RWPE1 (cell line): ENCODE measurements at regions not wholly inside any gene's neighbourhood (a gene's known extent, or its start where the extent isn't known, plus 50 kb on each side); places are given as distances from the start of the nearest gene placed in this dataset.
"Not testable (repeated sequence)": the region's sequence is repeated elsewhere in the genome, so short reads cannot be mapped to it uniquely, and the experiment has no call there.

Source experiments
- CTCF ChIA-PET: fragments of 350-600 bp; sonication (Branson Sonifier 250); formaldehyde crosslinking; extraction: SDS; loops from one replicate; lab custom pipeline; 2021; lab: Yijun Ruan, JAX
- POLR2A ChIA-PET: fragments of 400-600 bp; formaldehyde crosslinking; extraction: SDS; loops from one replicate; lab custom pipeline; 2020; ENCODE audit warnings: antibody characterized with exemption; ENCODE audit not compliant: low non-redundant PET; lab: Yijun Ruan, JAX
- DNase-seq: peaks from one replicate; pipeline ENCODE4 v3.0.0; 2012; ENCODE audit warnings: low spot score
- H3K27ac ChIP-seq: fragments of 450-650 bp; 2 replicates; pipeline ENCODE4 v1.5.1; 2017
- TF ChIP-seq, protein P1 (sequence below): fragments of 450-650 bp; conservative IDR thresholded peaks from 2 replicates; pipeline ENCODE4 v1.5.1; 2017; ENCODE audit warnings: low read depth, mild to moderate bottlenecking

DNA sequence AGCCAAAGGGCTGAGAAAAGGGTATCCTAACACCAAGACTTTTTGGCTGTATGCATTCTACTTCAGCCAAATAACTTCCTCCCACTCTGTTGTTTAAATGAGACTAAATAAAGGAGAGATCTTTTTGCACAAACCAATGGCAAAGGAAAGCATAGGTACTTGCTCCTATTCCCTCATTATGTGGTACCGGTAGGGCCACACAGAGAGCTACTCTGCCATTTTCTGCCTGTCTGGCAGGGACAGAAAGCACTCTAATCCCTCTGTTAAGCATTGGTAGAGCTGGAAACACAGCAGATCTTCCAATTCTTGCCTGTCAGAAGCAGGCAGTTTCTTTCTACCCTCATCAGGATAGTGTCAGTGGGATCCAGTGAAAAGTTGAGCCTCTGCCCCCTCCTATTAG is 918.3 kb upstream of the TMEFF2 start:
- no peak overlapping the region for H3K27ac ChIP-seq
- TF ChIP-seq, protein P1, sequence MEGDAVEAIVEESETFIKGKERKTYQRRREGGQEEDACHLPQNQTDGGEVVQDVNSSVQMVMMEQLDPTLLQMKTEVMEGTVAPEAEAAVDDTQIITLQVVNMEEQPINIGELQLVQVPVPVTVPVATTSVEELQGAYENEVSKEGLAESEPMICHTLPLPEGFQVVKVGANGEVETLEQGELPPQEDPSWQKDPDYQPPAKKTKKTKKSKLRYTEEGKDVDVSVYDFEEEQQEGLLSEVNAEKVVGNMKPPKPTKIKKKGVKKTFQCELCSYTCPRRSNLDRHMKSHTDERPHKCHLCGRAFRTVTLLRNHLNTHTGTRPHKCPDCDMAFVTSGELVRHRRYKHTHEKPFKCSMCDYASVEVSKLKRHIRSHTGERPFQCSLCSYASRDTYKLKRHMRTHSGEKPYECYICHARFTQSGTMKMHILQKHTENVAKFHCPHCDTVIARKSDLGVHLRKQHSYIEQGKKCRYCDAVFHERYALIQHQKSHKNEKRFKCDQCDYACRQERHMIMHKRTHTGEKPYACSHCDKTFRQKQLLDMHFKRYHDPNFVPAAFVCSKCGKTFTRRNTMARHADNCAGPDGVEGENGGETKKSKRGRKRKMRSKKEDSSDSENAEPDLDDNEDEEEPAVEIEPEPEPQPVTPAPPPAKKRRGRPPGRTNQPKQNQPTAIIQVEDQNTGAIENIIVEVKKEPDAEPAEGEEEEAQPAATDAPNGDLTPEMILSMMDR: no peak
- no peak for DNase-seq
- ChIA-PET CTCF (no interaction called here), POLR2A (no interaction called here)

DNA sequence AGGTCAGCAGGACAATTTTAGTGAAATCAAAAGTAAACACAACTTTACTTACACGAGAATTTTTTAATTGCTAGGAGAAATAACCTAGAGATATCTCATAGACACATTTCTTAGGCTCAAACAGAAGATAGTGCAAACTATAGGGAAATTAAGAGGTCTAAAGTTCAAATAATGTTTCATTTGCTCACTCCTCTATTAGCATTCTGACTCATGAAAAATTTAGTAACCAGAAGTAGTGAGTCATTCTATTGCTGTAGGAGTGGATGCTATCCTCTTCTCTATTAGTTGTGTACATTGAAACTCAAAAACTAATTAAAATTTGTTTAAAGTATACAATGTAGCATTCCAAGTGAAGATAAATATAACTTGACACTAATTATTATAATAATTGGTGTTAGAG is 908.3 kb upstream of the TMEFF2 start:
- TF ChIP-seq, protein P1: no peak
- ChIA-PET CTCF (no interaction called here), POLR2A (no interaction called here)
- DNase-seq: peak; percentile 45
- H3K27ac ChIP-seq: no peak overlapping the region

DNA sequence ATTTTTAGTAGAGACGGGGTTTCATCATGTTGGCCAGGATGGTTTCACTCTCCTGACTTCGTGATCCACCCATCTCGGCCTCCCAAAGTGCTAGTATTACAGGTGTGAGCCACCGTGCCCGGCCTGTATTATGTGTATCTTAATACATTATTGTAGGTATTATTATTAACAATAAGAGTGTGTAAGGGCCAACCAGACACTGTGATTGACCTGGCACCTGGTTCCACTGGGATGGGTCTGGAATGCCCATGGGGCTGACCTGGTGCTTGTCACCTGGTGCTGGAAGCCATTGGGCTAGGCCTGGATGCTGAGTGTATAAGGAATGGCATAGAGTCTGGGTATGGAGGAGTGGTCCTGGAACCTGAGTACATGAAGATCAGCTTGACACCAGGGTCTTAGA is 906.9 kb upstream of the TMEFF2 start:
- POLR2A ChIA-PET: no interaction called here
- H3K27ac ChIP-seq: no peak overlapping the region
- TF ChIP-seq, protein P1: no peak
- CTCF ChIA-PET: no interaction called here
- DNase-seq: no peak

DNA sequence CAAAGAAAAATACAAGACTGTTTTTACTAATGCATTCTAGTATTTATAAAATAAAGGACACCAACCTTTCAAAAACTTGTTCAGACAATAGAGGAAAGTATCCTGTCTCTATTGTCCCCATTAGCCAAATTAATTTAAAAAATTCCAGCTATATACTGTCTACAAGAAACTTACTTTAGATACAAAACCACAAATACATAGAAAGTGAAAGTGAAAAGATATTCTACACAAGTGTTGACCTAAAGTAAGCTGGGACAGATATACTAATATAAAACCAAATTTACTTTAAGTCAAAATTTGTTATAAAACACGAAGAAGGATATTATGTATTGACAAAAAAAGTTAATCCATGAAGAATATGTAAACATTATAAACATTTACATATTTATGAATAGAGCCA is 893.3 kb upstream of the TMEFF2 start:
- POLR2A ChIA-PET: no interaction called here
- H3K27ac ChIP-seq: no peak overlapping the region
- TF ChIP-seq, protein P1: no peak
- DNase-seq: no peak
- CTCF ChIA-PET: interaction anchor here (0.6 kb wide), 1 partner anchor 96 kb away, joined by 3 read pairs; no protein-coding TSS in a partner anchor

DNA sequence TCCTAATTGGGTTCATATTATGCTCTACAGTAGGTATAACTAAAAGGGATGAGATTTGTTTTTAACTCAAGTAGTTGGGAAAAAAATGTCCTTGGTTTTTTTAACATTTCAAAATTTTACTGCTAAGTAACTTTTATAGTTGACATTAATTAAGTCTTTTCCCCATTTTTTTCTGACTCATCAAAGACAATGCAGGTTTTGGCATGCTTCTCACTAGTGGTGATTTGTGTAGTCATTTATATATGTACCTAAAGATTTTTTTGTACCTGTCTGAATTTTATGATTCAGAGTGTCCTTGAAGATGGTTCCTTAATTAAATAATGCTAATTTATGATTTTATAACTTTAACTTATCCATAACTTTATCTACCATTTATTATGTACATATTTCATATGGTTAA is 882.3 kb upstream of the TMEFF2 start:
- H3K27ac ChIP-seq: no peak overlapping the region
- POLR2A ChIA-PET: no interaction called here
- CTCF ChIA-PET: no interaction called here
- peak; percentile 1 for DNase-seq
- TF ChIP-seq, protein P1: no peak

DNA sequence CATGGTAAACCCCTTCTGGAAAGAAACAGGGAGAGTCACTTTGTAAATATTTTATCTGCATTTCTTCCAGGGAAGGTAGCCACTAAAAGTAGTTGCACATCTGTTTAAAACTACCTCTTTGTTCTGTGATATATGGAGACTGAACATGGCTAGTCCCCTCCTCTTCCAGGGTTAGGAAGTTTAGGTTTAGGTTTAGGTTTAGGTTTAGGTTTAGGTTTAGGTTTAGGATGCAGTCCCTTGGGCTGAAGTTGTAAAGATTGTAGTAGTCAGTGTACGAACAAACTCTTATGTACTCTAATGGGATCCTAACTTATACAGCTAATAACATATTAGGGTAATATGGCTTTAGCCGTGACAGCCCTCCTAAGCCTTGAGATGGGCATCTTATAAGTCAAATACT is 880.2 kb upstream of the TMEFF2 start:
- no peak for DNase-seq
- ChIA-PET POLR2A (no interaction called here), CTCF (no interaction called here)
- H3K27ac ChIP-seq: no peak overlapping the region
- TF ChIP-seq, protein P1: no peak

DNA sequence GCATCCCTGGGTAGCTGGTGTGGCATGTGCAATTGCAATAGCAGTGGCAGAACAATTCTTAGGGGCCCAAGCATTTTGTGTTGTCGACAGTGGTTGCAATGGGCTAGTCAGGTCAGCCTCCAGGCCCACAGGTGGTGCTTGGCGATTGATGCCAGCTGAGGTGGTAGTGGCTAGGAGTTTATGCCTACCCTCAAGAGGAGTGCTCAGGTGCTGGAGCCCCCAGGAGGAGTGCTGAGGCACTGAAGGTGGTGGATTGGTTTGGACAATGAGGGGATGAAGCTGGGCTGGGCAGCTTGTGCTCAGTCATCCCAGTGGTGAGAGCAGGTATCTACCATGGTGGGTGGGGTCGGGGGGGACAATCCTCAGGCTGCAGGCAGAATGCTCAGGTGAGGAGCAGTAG is 877.9 kb upstream of the TMEFF2 start:
- CTCF ChIA-PET: no interaction called here

DNA sequence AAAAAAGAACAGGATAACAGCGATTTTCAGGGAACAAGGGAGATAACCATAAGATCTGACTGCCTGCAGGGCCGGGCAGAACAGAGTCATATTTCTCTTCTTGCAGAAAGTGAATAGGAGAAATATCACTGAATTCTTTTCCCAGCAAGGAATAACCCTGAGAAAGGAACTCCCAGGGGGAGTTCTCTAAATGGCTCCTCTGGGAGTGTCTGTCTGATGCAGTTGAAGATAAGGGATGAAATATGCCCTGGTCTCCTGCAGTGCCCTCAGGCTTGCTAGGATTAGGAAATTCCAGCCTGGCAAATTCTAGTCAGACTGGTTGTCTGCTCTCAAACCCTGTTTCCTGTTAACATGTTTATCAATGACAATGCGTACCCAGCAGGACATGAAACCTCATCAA is 830.8 kb upstream of the TMEFF2 start:
- POLR2A ChIA-PET, H3K27ac ChIP-seq, DNase-seq: not testable (repeated sequence)
- CTCF ChIA-PET: interaction anchor here (0.7 kb wide), 1 partner anchor 37 kb away, joined by 3 read pairs; no protein-coding TSS in a partner anchor

More for the DNA sequence above, 877.9 kb upstream of the TMEFF2 start:
- H3K27ac ChIP-seq: no peak overlapping the region
- DNase-seq: no peak
- POLR2A ChIA-PET: no interaction called here
- TF ChIP-seq, protein P1: no peak
